Suprapubic skin (tissue), 4 donors: ENCODE measurements at regions not wholly inside any gene's neighbourhood (a gene's known extent, or its start where the extent isn't known, plus 50 kb on each side); places are given as distances from the start of the nearest gene placed in this dataset.

Source experiments
- DNase-seq, 2 donors: peaks; one replicate each; pipeline ENCODE4 v3.0.0-alpha.2; 2019; ENCODE audit warnings: low spot score in 2 of 2
- H3K27ac ChIP-seq: fragments of 200-600 bp; sonication (generic); one replicate; pipeline ENCODE4 v1.5.1; 2019
- H3K27me3 ChIP-seq: fragments of 200-600 bp; sonication (generic); one replicate; pipeline ENCODE4 v1.5.1; 2019
- H3K36me3 ChIP-seq: fragments of 200-600 bp; sonication (generic); one replicate; pipeline ENCODE4 v1.5.1; 2019
- H3K4me1 ChIP-seq: fragments of 200-600 bp; sonication (generic); one replicate; pipeline ENCODE4 v1.5.1; 2019
- H3K4me3 ChIP-seq: fragments of 200-600 bp; sonication (generic); one replicate; pipeline ENCODE4 v1.5.1; 2019; ENCODE audit warnings: mild to moderate bottlenecking
- H3K9me3 ChIP-seq: fragments of 200-600 bp; sonication (generic); one replicate; pipeline ENCODE4 v1.5.1; 2019
- EP300 ChIP-seq: sonication (generic); formaldehyde crosslinking; IDR thresholded peaks from one replicate; pipeline ENCODE4 v1.6.1; 2017; ENCODE audit warnings: antibody characterized with exemption
- POLR2A ChIP-seq, 2 donors: fragments of 450-650 bp; IDR thresholded peaks; one replicate each; pipeline ENCODE4 v1.6.1; 2017; ENCODE audit warnings: antibody characterized with exemption in 2 of 2, mild to moderate bottlenecking in 2 of 2, moderate library complexity in 2 of 2
- POLR2AphosphoS5 ChIP-seq, 3 donors: sonication (generic); formaldehyde crosslinking; IDR thresholded peaks; one replicate each; pipeline ENCODE4 v1.6.1; 2017; ENCODE audit warnings: antibody characterized with exemption in 3 of 3
- WGBS: methylation state at CpG from one replicate; pipeline ENCODE4 v1.1.5; 2018; 5-methylcytosine and 5-hydroxymethylcytosine counted together
- TF ChIP-seq, protein P1 (sequence below), 2 donors: fragments of 200-600 bp in 1 of 2; fragments of 450-650 bp in 1 of 2; sonication (generic) in 1 of 2; IDR thresholded peaks; one replicate each; pipeline ENCODE4 v1.5.1; 2016 to 2019; ENCODE audit warnings: antibody characterized with exemption in 2 of 2, mild to moderate bottlenecking in 1 of 2, moderate library complexity in 1 of 2

DNA sequence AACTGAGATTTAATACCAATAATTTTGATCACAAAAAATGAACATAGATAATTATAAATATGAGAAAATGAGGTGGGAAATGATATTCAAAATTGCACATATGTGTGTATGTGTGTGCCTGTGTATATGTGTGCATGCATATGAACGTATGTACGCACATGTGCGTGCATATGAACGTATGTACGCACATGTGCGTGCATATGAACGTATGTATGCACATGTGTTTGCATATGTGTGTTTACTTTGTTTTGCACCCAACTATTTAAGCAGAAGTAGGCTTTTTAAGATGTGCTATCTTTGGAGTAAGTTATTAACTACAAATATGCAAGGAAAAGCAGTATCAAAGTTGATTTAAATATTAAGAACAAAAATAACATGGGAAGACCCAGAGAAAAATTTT lies 484.3 kb downstream of the EPHA4 start:
- no peaks in the 10 kb centered on the region for H3K36me3 ChIP-seq
- no peaks in the 10 kb centered on the region for H3K27me3 ChIP-seq
- no peaks in the 10 kb centered on the region for H3K4me1 ChIP-seq
- TF ChIP-seq POLR2A (IDR thresholded peaks at IDR 0.05) (no peak), POLR2AphosphoS5 (IDR thresholded peaks at IDR 0.05) (no peak), EP300 (no peak)
- TF ChIP-seq, protein P1, sequence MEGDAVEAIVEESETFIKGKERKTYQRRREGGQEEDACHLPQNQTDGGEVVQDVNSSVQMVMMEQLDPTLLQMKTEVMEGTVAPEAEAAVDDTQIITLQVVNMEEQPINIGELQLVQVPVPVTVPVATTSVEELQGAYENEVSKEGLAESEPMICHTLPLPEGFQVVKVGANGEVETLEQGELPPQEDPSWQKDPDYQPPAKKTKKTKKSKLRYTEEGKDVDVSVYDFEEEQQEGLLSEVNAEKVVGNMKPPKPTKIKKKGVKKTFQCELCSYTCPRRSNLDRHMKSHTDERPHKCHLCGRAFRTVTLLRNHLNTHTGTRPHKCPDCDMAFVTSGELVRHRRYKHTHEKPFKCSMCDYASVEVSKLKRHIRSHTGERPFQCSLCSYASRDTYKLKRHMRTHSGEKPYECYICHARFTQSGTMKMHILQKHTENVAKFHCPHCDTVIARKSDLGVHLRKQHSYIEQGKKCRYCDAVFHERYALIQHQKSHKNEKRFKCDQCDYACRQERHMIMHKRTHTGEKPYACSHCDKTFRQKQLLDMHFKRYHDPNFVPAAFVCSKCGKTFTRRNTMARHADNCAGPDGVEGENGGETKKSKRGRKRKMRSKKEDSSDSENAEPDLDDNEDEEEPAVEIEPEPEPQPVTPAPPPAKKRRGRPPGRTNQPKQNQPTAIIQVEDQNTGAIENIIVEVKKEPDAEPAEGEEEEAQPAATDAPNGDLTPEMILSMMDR (IDR thresholded peaks at IDR 0.05): no peak
- H3K4me3 ChIP-seq: no peak overlapping the region
- no peaks in the 10 kb centered on the region for H3K9me3 ChIP-seq
- WGBS: 92% methylated on average over 7 of the region's 7 CpGs
- H3K27ac ChIP-seq: no peak overlapping the region
- DNase-seq: no peak

DNA sequence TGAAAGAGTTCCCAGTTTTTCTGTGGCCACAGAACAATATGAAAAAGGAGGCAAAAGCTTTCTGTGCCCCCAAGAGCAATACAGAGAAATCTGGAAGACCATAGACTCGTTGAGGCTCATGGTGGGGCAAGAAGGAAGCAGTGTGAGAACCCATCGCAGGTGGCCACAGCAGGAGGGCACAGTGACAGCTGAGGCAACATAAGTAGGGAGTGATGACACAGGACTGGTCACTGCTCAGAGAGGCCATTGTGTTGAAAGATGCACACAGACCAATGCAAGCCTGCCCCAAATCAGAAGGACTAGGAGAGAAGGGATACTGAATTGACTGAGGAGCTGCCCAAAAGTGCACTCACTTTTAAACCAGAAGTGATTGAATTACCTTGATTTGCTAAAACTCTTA lies 483.6 kb downstream of the EPHA4 start:
- TF ChIP-seq POLR2AphosphoS5 (IDR thresholded peaks at IDR 0.05): no peak
- TF ChIP-seq, protein P1 (IDR thresholded peaks at IDR 0.05): no peak
- no peak for TF ChIP-seq EP300
- TF ChIP-seq POLR2A (IDR thresholded peaks at IDR 0.05): no peak
- H3K27ac ChIP-seq: no peak overlapping the region
- no peaks in the 10 kb centered on the region for H3K36me3 ChIP-seq
- DNase-seq: no peak
- WGBS: 90% methylated on average over 2 of the region's 2 CpGs
- H3K9me3 ChIP-seq: no peaks in the 10 kb centered on the region
- no peaks in the 10 kb centered on the region for H3K27me3 ChIP-seq
- no peak overlapping the region for H3K4me3 ChIP-seq
- H3K4me1 ChIP-seq: no peaks in the 10 kb centered on the region

DNA sequence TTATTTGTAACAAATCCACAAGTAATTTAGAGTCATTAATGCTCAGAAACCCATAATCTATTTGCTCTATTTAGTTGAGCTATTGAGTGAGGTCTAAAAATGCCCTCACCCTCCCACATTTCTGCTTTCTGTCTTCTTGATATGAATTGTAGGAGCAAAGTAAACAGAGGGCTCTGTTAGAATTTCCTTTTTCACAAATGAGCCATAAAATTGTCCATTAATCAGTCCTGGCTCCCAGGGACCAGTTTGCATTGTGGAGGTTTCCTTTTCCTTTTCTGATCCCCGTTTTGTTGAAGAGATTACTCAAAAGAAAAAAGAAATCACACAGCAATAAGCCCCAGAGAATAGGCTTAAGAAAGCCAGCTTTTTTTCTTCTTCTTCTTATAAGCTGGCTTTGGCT lies 476.7 kb downstream of the EPHA4 start:
- WGBS: 66% methylated on average over 1 of the region's 1 CpG
- no peaks in the 10 kb centered on the region for H3K9me3 ChIP-seq
- H3K36me3 ChIP-seq: no peaks in the 10 kb centered on the region
- H3K4me3 ChIP-seq: no peak overlapping the region
- DNase-seq: no peak
- TF ChIP-seq POLR2AphosphoS5 (IDR thresholded peaks at IDR 0.05) (no peak), EP300 (no peak), POLR2A (IDR thresholded peaks at IDR 0.05) (no peak)
- TF ChIP-seq, protein P1 (IDR thresholded peaks at IDR 0.05): no peak
- no peak overlapping the region for H3K27ac ChIP-seq
- H3K27me3 ChIP-seq: no peaks in the 10 kb centered on the region
- peaks cover 3% of the 10 kb centered on the region for H3K4me1 ChIP-seq

DNA sequence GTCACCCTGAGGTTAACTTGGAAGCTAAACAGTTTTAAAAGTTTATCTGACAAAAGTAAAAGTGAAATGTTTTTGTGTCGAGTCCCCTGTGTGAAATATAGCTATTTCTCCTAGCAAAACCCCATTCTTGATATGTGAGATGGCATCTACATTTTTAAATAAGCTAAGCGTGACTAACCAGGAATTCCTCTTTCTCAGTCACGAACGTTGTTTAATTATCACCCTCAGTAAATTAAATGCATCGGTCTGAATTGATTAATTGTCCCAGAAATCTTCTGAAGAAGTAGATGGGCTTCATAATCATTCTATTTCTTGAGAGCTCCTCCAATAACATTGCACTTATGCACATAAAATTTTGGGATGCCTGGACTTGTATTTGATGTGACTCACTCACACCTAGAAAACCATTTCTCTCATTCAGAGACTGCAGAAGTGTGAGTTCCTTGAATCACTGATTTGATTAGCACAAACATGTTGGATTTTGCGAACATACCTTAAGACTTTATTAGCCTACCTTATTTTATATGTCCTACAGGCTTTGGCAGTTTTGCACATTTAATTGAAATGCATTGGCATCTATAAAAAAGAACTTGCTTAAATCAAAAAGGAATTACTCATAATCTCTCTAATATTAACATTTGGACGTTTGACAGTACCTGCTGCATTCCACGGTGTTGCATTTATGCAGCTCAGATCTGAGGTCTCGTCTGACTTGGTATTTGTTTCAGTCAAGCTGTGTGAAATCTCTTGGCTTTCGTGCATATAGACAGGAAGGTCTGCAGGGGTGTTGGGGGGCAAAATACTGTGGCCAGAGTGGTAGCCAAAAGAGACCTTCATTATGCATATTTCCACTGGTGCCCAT lies 475.2 kb downstream of the EPHA4 start:
- H3K4me3 ChIP-seq: no peak overlapping the region
- peaks cover 3% of the 10 kb centered on the region for H3K4me1 ChIP-seq
- no peaks in the 10 kb centered on the region for H3K9me3 ChIP-seq
- H3K27me3 ChIP-seq: no peaks in the 10 kb centered on the region
- TF ChIP-seq, protein P1 (IDR thresholded peaks at IDR 0.05): no peak
- TF ChIP-seq EP300 (no peak), POLR2A (IDR thresholded peaks at IDR 0.05) (no peak), POLR2AphosphoS5 (IDR thresholded peaks at IDR 0.05) (no peak)
- whole genome bisulfite sequencing: 48% methylated on average over 10 of the region's 10 CpGs
- no peak for DNase-seq
- H3K36me3 ChIP-seq: no peaks in the 10 kb centered on the region
- H3K27ac ChIP-seq: no peak overlapping the region

DNA sequence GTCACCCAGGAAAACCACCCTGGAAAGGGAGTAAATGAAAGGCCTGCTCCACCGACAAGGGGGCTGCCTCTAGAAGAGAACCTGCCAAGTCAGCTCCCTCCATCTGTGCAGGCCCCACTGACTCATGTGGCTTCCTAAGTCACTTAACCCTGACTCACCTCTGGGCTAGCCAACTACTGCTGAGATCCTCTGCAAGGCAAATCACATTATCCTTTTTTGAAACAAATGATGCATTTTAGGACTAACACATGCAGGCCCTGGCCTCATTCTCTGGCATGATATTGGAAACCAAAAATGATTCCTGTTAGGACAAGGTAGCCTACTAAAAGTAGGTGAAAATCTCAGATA lies 474.6 kb downstream of the EPHA4 start:
- H3K27me3 ChIP-seq: no peaks in the 10 kb centered on the region
- no peak overlapping the region for H3K27ac ChIP-seq
- H3K36me3 ChIP-seq: no peaks in the 10 kb centered on the region
- TF ChIP-seq, protein P1 (IDR thresholded peaks at IDR 0.05): no peak
- TF ChIP-seq EP300: no peak
- no peak for TF ChIP-seq POLR2AphosphoS5 (IDR thresholded peaks at IDR 0.05)
- TF ChIP-seq POLR2A (IDR thresholded peaks at IDR 0.05): no peak
- no peak for DNase-seq
- no peaks in the 10 kb centered on the region for H3K9me3 ChIP-seq
- H3K4me3 ChIP-seq: no peak overlapping the region
- H3K4me1 ChIP-seq: peaks cover 3% of the 10 kb centered on the region
- 45% methylated on average over 1 of the region's 1 CpG for WGBS
